ENCODE measurements at regions not wholly inside any gene's neighbourhood (a gene's known extent, or its start where the extent isn't known, plus 50 kb on each side); places are given as distances from the start of the nearest gene placed in this dataset.

DNA sequence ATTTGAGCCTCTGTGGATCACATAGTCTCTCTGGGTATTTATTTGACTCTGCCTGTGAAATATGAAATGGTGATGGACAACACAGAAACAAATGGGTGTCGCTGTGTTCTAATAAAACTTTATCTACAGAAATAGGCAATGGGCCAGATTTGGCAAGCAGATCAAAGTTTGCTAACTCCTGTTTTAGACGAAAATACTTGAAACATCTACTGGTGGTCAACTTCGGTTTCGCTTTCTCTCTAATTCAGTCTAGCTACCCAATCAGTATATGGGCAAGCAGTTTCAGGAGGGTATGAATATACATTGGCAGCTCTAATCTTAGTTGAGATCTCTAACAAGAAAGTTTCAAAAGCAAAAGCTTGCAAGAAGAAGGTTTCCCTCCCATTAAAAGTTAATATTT, 60.1 kb upstream of the DYNLRB2 start:
- Mint-ChIP-seq H3K27me3 (peaks cover 30% of the 10 kb centered on the region), H3K4me1 (no peaks in the 10 kb centered on the region), H3K4me3 (no peak overlapping the region), H3K27ac (no peak overlapping the region), H3K9me3 (ENCODE audit: insufficient read depth) (no peaks in the 10 kb centered on the region)
- Histone ChIP-seq H3K4me3 (ENCODE audit: control extremely low read depth in 1 of 5, extremely low read depth in 1 of 5, insufficient read depth in 1 of 5, low read depth in 2 of 5, low read length in 4 of 5) (no peak overlapping the region), H3K4me2 (replicated peaks; ENCODE audit: low read depth, low read length, poor library complexity, severe bottlenecking) (no peak overlapping the region), H3K36me3 (replicated peaks in 1 of 2; ENCODE audit: control extremely low read depth in 1 of 2, control insufficient read depth in 1 of 2, extremely low read depth in 1 of 2, insufficient read depth in 2 of 2, low read length in 1 of 2) (no peaks in the 10 kb centered on the region), H3K4me1 (ENCODE audit: control insufficient read depth in 2 of 2, insufficient read depth in 2 of 2, low read length in 2 of 2) (no peaks in the 10 kb centered on the region), H2AFZ (ENCODE audit: insufficient read depth, low read depth, low read length, poor library complexity, severe bottlenecking) (no peak overlapping the region), H4K20me1 (ENCODE audit: control insufficient read depth, insufficient read depth, low read length, poor library complexity, severe bottlenecking) (no peaks in the 10 kb centered on the region), H3K27me3 (replicated peaks in 1 of 4; ENCODE audit: control extremely low read depth in 1 of 4, control insufficient read depth in 3 of 4, insufficient read depth in 4 of 4, low read length in 3 of 4) (peaks cover 0 to 10% (median 4%) of the 10 kb centered on the region in 4 experiments), H3K27ac (ENCODE audit: low read length in 2 of 2) (no peak overlapping the region), H3K9me3 (ENCODE audit: control extremely low read depth in 1 of 3, control insufficient read depth in 2 of 3, insufficient read depth in 1 of 3, low read length in 2 of 3) (peaks cover 0 to 2% (median 0%) of the 10 kb centered on the region in 3 donors), H3K9ac (ENCODE audit: low read length) (no peak overlapping the region), H3K79me2 (ENCODE audit: control insufficient read depth, insufficient read depth, low read length) (no peaks in the 10 kb centered on the region)
- TF ChIP-seq CTCF (IDR thresholded peaks at IDR 0.05) = no peak
- TF ChIP-seq EZH2 (IDR thresholded peaks at IDR 0.05; ENCODE audit: borderline replicate concordance, insufficient read depth, low read depth, low read length, poor library complexity, severe bottlenecking) = no peak
- CTCF ChIA-PET = no interaction called here
- DNase-seq (no peak), ATAC-seq (ENCODE audit: low read depth) (no peak)
- 83% methylated on average over 1 of the region's 4 CpGs for WGBS (ENCODE audit: insufficient coverage)
- POLR2A ChIA-PET = no interaction called here
- intact Hi-C loops (cut with micrococcal nuclease) = no loop called here

GRCh38 chr16:80477838-80478237, 63.0 kb upstream of the DYNLRB2 start:
- no peak overlapping the region for H3K4me3 ChIP-seq (ENCODE audit: control extremely low read depth in 1 of 5, extremely low read depth in 1 of 5, insufficient read depth in 1 of 5, low read depth in 2 of 5, low read length in 4 of 5)
- ChIA-PET CTCF (no interaction called here), POLR2A (no interaction called here)
- WGBS (ENCODE audit: insufficient coverage) = no CpG with 5 or more reads among the region's 2 CpGs
- H3K36me3 ChIP-seq (replicated peaks in 1 of 2; ENCODE audit: control extremely low read depth in 1 of 2, control insufficient read depth in 1 of 2, extremely low read depth in 1 of 2, insufficient read depth in 2 of 2, low read length in 1 of 2) = no peaks in the 10 kb centered on the region
- no peak for ATAC-seq (ENCODE audit: low read depth)
- no peak for DNase-seq
- H3K9ac ChIP-seq (ENCODE audit: low read length) = no peak overlapping the region
- H3K27me3 ChIP-seq (replicated peaks in 1 of 4; ENCODE audit: control extremely low read depth in 1 of 4, control insufficient read depth in 3 of 4, insufficient read depth in 4 of 4, low read length in 3 of 4) = peaks cover 0 to 7% (median 3%) of the 10 kb centered on the region in 4 experiments
- H3K4me2 ChIP-seq (replicated peaks; ENCODE audit: low read depth, low read length, poor library complexity, severe bottlenecking) = no peak overlapping the region
- intact Hi-C loops (cut with micrococcal nuclease) = no loop called here
- TF ChIP-seq EZH2 (IDR thresholded peaks at IDR 0.05; ENCODE audit: borderline replicate concordance, insufficient read depth, low read depth, low read length, poor library complexity, severe bottlenecking) (no peak), CTCF (IDR thresholded peaks at IDR 0.05) (no peak)
- Mint-ChIP-seq H3K9me3 (ENCODE audit: insufficient read depth) (no peaks in the 10 kb centered on the region), H3K27me3 (peaks cover 34% of the 10 kb centered on the region), H3K27ac (no peak overlapping the region), H3K4me1 (no peaks in the 10 kb centered on the region), H3K4me3 (no peak overlapping the region)
- no peaks in the 10 kb centered on the region for H3K79me2 ChIP-seq (ENCODE audit: control insufficient read depth, insufficient read depth, low read length)
- no peak overlapping the region for H2AFZ ChIP-seq (ENCODE audit: insufficient read depth, low read depth, low read length, poor library complexity, severe bottlenecking)
- no peaks in the 10 kb centered on the region for H4K20me1 ChIP-seq (ENCODE audit: control insufficient read depth, insufficient read depth, low read length, poor library complexity, severe bottlenecking)
- H3K27ac ChIP-seq (ENCODE audit: low read length in 2 of 2) = no peak overlapping the region
- H3K4me1 ChIP-seq (ENCODE audit: control insufficient read depth in 2 of 2, insufficient read depth in 2 of 2, low read length in 2 of 2) = no peaks in the 10 kb centered on the region
- H3K9me3 ChIP-seq (ENCODE audit: control extremely low read depth in 1 of 3, control insufficient read depth in 2 of 3, insufficient read depth in 1 of 3, low read length in 2 of 3) = peaks cover 0 to 2% (median 0%) of the 10 kb centered on the region in 3 donors
